OCI-LY7 (cell line): ENCODE measurements at regions not wholly inside any gene's neighbourhood (a gene's known extent, or its start where the extent isn't known, plus 50 kb on each side); places are given as distances from the start of the nearest gene placed in this dataset.
"Not testable (repeated sequence)": the region's sequence is repeated elsewhere in the genome, so short reads cannot be mapped to it uniquely, and the experiment has no call there.

Experiments used
- BruUV-seq: library from RNA; stranded (reverse); fragments of 400-500 nt; replicated peaks from 2 replicates; lab custom pipeline; 2021; lab: Mats Ljungman, UMichigan
- CTCF ChIA-PET: fragments of 300-600 bp; sonication (Branson Sonifier 250); formaldehyde crosslinking; loops from one replicate; lab custom pipeline; 2022; ENCODE audit warnings: antibody characterized with exemption; ENCODE audit not compliant: unreplicated experiment; lab: Charles Lee
- POLR2A ChIA-PET: fragments of 300-600 bp; sonication (Branson Sonifier 250); formaldehyde crosslinking; loops from one replicate; lab custom pipeline; 2022; ENCODE audit warnings: antibody characterized with exemption; lab: Charles Lee
- DNase-seq: peaks from one replicate; pipeline ENCODE4 v3.0.0-alpha.2; 2015; ENCODE audit warnings: low spot score
- H2AFZ ChIP-seq: fragments of 200-600 bp; sonication (generic), shearing (Covaris generic); 2 replicates; pipeline ENCODE4 v1.6.1; 2014; ENCODE audit warnings: mild to moderate bottlenecking, antibody characterized with exemption, low read length, moderate library complexity
- H3K27ac ChIP-seq: fragments of 200-600 bp; sonication (generic); 2 replicates; pipeline ENCODE4 v1.5.1; 2014; ENCODE audit warnings: mixed run types, low read depth, mild to moderate bottlenecking, moderate library complexity, low read length, inconsistent platforms; ENCODE audit not compliant: poor library complexity, severe bottlenecking
- H3K36me3 ChIP-seq: fragments of 200-600 bp; sonication (generic); 2 replicates; pipeline ENCODE4 v1.6.1; 2014; ENCODE audit warnings: mild to moderate bottlenecking, antibody characterized with exemption, low read length, moderate library complexity, mixed read lengths; ENCODE audit not compliant: insufficient read depth
- H3K4me1 ChIP-seq: fragments of 200-600 bp; sonication (generic); 2 replicates; pipeline ENCODE4 v1.5.1; 2014; ENCODE audit warnings: mild to moderate bottlenecking, low read length; ENCODE audit not compliant: insufficient read depth, poor library complexity, severe bottlenecking
- H3K4me2 ChIP-seq: fragments of 200-600 bp; sonication (generic); 2 replicates; pipeline ENCODE4 v1.6.1; 2014; ENCODE audit warnings: mild to moderate bottlenecking, low read length
- H3K4me3 ChIP-seq: fragments of 200-600 bp; sonication (generic); 2 replicates; pipeline ENCODE4 v1.5.1; 2014; ENCODE audit warnings: mild to moderate bottlenecking, low read depth, low read length; ENCODE audit not compliant: poor library complexity, severe bottlenecking
- H3K79me2 ChIP-seq: fragments of 200-600 bp; sonication (generic); 2 replicates; pipeline ENCODE4 v1.6.1; 2016; ENCODE audit warnings: low read depth, mild to moderate bottlenecking, low read length, moderate library complexity, mixed read lengths; ENCODE audit not compliant: insufficient read depth
- H3K9me2 ChIP-seq: fragments of 200-600 bp; sonication (generic); 2 replicates; pipeline ENCODE4 v1.6.1; 2016; ENCODE audit warnings: mild to moderate bottlenecking, low read length, mixed read lengths; ENCODE audit not compliant: insufficient read depth
- H3K9me3 ChIP-seq: fragments of 200-600 bp; sonication (generic); 2 replicates; pipeline ENCODE4 v1.6.1; 2014; ENCODE audit warnings: mild to moderate bottlenecking, mixed run types, low read length, mixed read lengths
- H4K20me1 ChIP-seq: fragments of 200-600 bp; sonication (generic); 2 replicates; pipeline ENCODE4 v1.6.1; 2014; ENCODE audit warnings: mild to moderate bottlenecking, antibody characterized with exemption, low read length, moderate library complexity, mixed read lengths; ENCODE audit not compliant: insufficient read depth
- CTCF ChIP-seq: fragments of 200-600 bp; sonication (generic); conservative IDR thresholded peaks from 2 replicates; pipeline ENCODE4 v1.5.1; 2014; ENCODE audit warnings: mild to moderate bottlenecking, antibody characterized with exemption, low read length, moderate library complexity, mixed read lengths
- EZH2phosphoT487 ChIP-seq: fragments of 200-600 bp; sonication (generic); IDR thresholded peaks from 2 replicates; pipeline ENCODE4 v1.6.1; 2018; ENCODE audit warnings: low read depth, borderline replicate concordance, mild to moderate bottlenecking, mixed run types, antibody characterized with exemption, low read length, moderate library complexity, mixed read lengths
- intact Hi-C: fragments of 100-400 bp; cut with micrococcal nuclease; formaldehyde crosslinking; loops from one replicate; pipeline ENCODE4 v1.10.0; 2022; ENCODE audit not compliant: unreplicated experiment

GRCh38 chr14:22243971-22244581 lies 344.9 kb downstream of the DAD1 start:
- TF ChIP-seq EZH2phosphoT487 (no peak), CTCF (no peak)
- Histone ChIP-seq H3K27ac (no peak overlapping the region), H4K20me1 (no peaks in the 10 kb centered on the region), H3K79me2 (no peaks in the 10 kb centered on the region), H3K36me3 (no peaks in the 10 kb centered on the region), H3K9me2 (no peaks in the 10 kb centered on the region), H2AFZ (no peak overlapping the region), H3K4me1 (no peaks in the 10 kb centered on the region), H3K9me3 (no peaks in the 10 kb centered on the region), H3K4me3 (no peak overlapping the region), H3K4me2 (no peak overlapping the region)
- POLR2A ChIA-PET: interaction anchor here (1.0 kb wide), 1 partner anchor 11 kb away, joined by 3 read pairs; no protein-coding TSS in a partner anchor
- intact Hi-C loops: no loop called here
- CTCF ChIA-PET: no interaction called here
- DNase-seq: no peak
- BruUV-seq: no TSS peak

GRCh38 chr14:22238320-22238719 lies 350.7 kb downstream of the DAD1 start:
- H3K36me3 ChIP-seq, CTCF ChIA-PET, H3K9me2 ChIP-seq, H3K4me2 ChIP-seq, H3K9me3 ChIP-seq, DNase-seq, BruUV-seq, H3K79me2 ChIP-seq, H3K4me3 ChIP-seq, H4K20me1 ChIP-seq, intact Hi-C loops, POLR2A ChIA-PET, H3K27ac ChIP-seq, H2AFZ ChIP-seq, H3K4me1 ChIP-seq: not testable (repeated sequence)

GRCh38 chr14:22233377-22233776 lies 355.6 kb downstream of the DAD1 start:
- ChIA-PET POLR2A (no interaction called here), CTCF (no interaction called here)
- H3K27ac ChIP-seq: no peak overlapping the region
- H3K4me3 ChIP-seq: no peak overlapping the region
- no TSS peak for BruUV-seq
- no peak overlapping the region for H3K4me2 ChIP-seq
- H3K36me3 ChIP-seq: no peaks in the 10 kb centered on the region
- H4K20me1 ChIP-seq: no peaks in the 10 kb centered on the region
- no peak for DNase-seq
- H3K4me1 ChIP-seq: peaks cover 20% of the 10 kb centered on the region
- H3K9me2 ChIP-seq: no peaks in the 10 kb centered on the region
- no peaks in the 10 kb centered on the region for H3K79me2 ChIP-seq
- H3K9me3 ChIP-seq: peaks cover 11% of the 10 kb centered on the region
- H2AFZ ChIP-seq: no peak overlapping the region
- TF ChIP-seq CTCF: no peak
- TF ChIP-seq EZH2phosphoT487: no peak
- intact Hi-C loops: no loop called here
